H9 (cell line): ENCODE measurements at regions not wholly inside any gene's neighbourhood (a gene's known extent, or its start where the extent isn't known, plus 50 kb on each side); places are given as distances from the start of the nearest gene placed in this dataset.

ENCODE experiments used
- DNase-seq: peaks from one replicate; pipeline ENCODE4 v3.0.0-alpha.2; 2017
- H2AFZ ChIP-seq: one replicate; pipeline ENCODE4 v1.6.1; 2013; ENCODE audit warnings: mild to moderate bottlenecking, low read length, control low read depth, moderate library complexity
- H2AK5ac ChIP-seq: 2 replicates; pipeline ENCODE4 v1.6.1; 2013; ENCODE audit warnings: low read length, control low read depth, mixed read lengths; ENCODE audit not compliant: insufficient read length
- H2BK120ac ChIP-seq: one replicate; pipeline ENCODE4 v1.6.1; 2013; ENCODE audit warnings: low read depth, mild to moderate bottlenecking, low read length, control low read depth, inconsistent platforms; ENCODE audit not compliant: poor library complexity, severe bottlenecking
- H2BK12ac ChIP-seq: 2 replicates; pipeline ENCODE4 v1.6.1; 2013; ENCODE audit warnings: low read length, control low read depth, mixed read lengths, low read depth; ENCODE audit not compliant: insufficient read length
- H2BK15ac ChIP-seq: 2 replicates; pipeline ENCODE4 v1.6.1; 2013; ENCODE audit warnings: low read depth, low read length, control low read depth
- H2BK20ac ChIP-seq: one replicate; pipeline ENCODE4 v1.6.1; 2013; ENCODE audit warnings: low read depth, mild to moderate bottlenecking, low read length, control low read depth, inconsistent platforms; ENCODE audit not compliant: poor library complexity, severe bottlenecking
- H2BK5ac ChIP-seq: 2 replicates; pipeline ENCODE4 v1.6.1; 2013; ENCODE audit warnings: low read length, control low read depth, mixed read lengths; ENCODE audit not compliant: insufficient read length
- H3K14ac ChIP-seq: 2 replicates; pipeline ENCODE4 v1.6.1; 2013; ENCODE audit warnings: low read length, control low read depth; ENCODE audit not compliant: insufficient read depth
- H3K18ac ChIP-seq: 2 replicates; pipeline ENCODE4 v1.6.1; 2013; ENCODE audit warnings: low read depth, mild to moderate bottlenecking, mixed read lengths, low read length, control low read depth; ENCODE audit not compliant: insufficient read length
- H3K23ac ChIP-seq: 2 replicates; pipeline ENCODE4 v1.6.1; 2013; ENCODE audit warnings: low read length, control low read depth, mixed read lengths, low read depth; ENCODE audit not compliant: insufficient read length
- H3K23me2 ChIP-seq: 2 replicates; pipeline ENCODE4 v1.6.1; 2013; ENCODE audit warnings: low read depth, mild to moderate bottlenecking, mixed read lengths, low read length, control low read depth; ENCODE audit not compliant: insufficient read length, poor library complexity, severe bottlenecking
- H3K27ac ChIP-seq: 2 replicates; pipeline ENCODE4 v1.5.1; 2013; ENCODE audit warnings: low read length, control low read depth, mixed read lengths, low read depth; ENCODE audit not compliant: insufficient read length
- H3K27me3 ChIP-seq: 2 replicates; pipeline ENCODE4 v1.6.1; 2013; ENCODE audit warnings: low read length, control low read depth, inconsistent platforms; ENCODE audit not compliant: insufficient read depth
- H3K4ac ChIP-seq: 2 replicates; pipeline ENCODE4 v1.6.1; 2013; ENCODE audit warnings: low read depth, mild to moderate bottlenecking, control low read depth, inconsistent platforms, low read length, moderate library complexity
- H3K4me1 ChIP-seq: 2 replicates; pipeline ENCODE4 v1.6.1; 2013; ENCODE audit warnings: low read length, control low read depth, inconsistent platforms; ENCODE audit not compliant: insufficient read depth
- H3K4me2 ChIP-seq: 2 replicates; pipeline ENCODE4 v1.6.1; 2013; ENCODE audit warnings: low read length, control low read depth, mixed read lengths; ENCODE audit not compliant: insufficient read length, insufficient read depth
- H3K56ac ChIP-seq: 2 replicates; pipeline ENCODE4 v1.6.1; 2013; ENCODE audit warnings: low read depth, mild to moderate bottlenecking, mixed read lengths, low read length, control low read depth; ENCODE audit not compliant: insufficient read length
- H3K79me1 ChIP-seq: 2 replicates; pipeline ENCODE4 v1.6.1; 2013; ENCODE audit warnings: low read depth, mild to moderate bottlenecking, moderate library complexity, low read length, control low read depth, inconsistent platforms; ENCODE audit not compliant: insufficient read depth, poor library complexity, severe bottlenecking
- H3K79me2 ChIP-seq: 2 replicates; pipeline ENCODE4 v1.6.1; 2013; ENCODE audit warnings: low read length, control low read depth, inconsistent platforms; ENCODE audit not compliant: insufficient read depth
- H3K9ac ChIP-seq: 2 replicates; pipeline ENCODE4 v1.6.1; 2013; ENCODE audit warnings: low read length, control low read depth, mixed read lengths; ENCODE audit not compliant: insufficient read length; ENCODE audit errors: extremely low read depth
- H3K9me3 ChIP-seq: one replicate; pipeline ENCODE4 v1.6.1; 2013; ENCODE audit warnings: low read depth, low read length, inconsistent platforms; ENCODE audit not compliant: control insufficient read depth
- H3T11ph ChIP-seq: one replicate; pipeline ENCODE4 v1.6.1; 2013; ENCODE audit warnings: mild to moderate bottlenecking, low read length, control low read depth, inconsistent platforms
- H4K20me1 ChIP-seq: one replicate; pipeline ENCODE4 v1.6.1; 2013; ENCODE audit not compliant: control insufficient read depth, insufficient read length, insufficient read depth
- H4K5ac ChIP-seq: 2 replicates; pipeline ENCODE4 v1.6.1; 2013; ENCODE audit warnings: low read depth, mild to moderate bottlenecking, mixed read lengths, low read length, control low read depth; ENCODE audit not compliant: insufficient read length
- H4K8ac ChIP-seq: replicated peaks from 2 replicates; pipeline ENCODE4 v1.6.1; 2013; ENCODE audit warnings: low read length, control low read depth, mixed read lengths, low read depth; ENCODE audit not compliant: insufficient read length
- H4K91ac ChIP-seq: 2 replicates; pipeline ENCODE4 v1.6.1; 2013; ENCODE audit warnings: low read depth, mild to moderate bottlenecking, moderate library complexity, mixed read lengths, low read length, control low read depth; ENCODE audit not compliant: insufficient read length
- H3K27ac Mint-ChIP-seq, 3 experiments: 2 replicates in 2 of 3; 3 replicates in 1 of 3; pipeline ENCODE4 v1.8.0; 2020 to 2021; ENCODE audit warnings: mixed read lengths in 3 of 3, mild to moderate bottlenecking in 1 of 3, moderate library complexity in 1 of 3
- H3K27me3 Mint-ChIP-seq: 2 replicates; pipeline ENCODE4 v1.8.0; 2021; ENCODE audit warnings: low read depth, mild to moderate bottlenecking, moderate library complexity, mixed read lengths
- H3K36me3 Mint-ChIP-seq, 3 experiments: 2 replicates in 2 of 3; 3 replicates in 1 of 3; pipeline ENCODE4 v1.8.0; 2020 to 2021; ENCODE audit warnings: low read depth in 3 of 3, mixed read lengths in 3 of 3; ENCODE audit not compliant: insufficient read depth in 1 of 3
- H3K4me1 Mint-ChIP-seq, 2 experiments: 2 replicates each; pipeline ENCODE4 v1.8.0; 2020; ENCODE audit warnings: mixed read lengths in 2 of 2
- H3K4me3 Mint-ChIP-seq, 2 experiments: 2 replicates in 1 of 2; 3 replicates in 1 of 2; pipeline ENCODE4 v1.8.0; 2020 to 2021; ENCODE audit warnings: mild to moderate bottlenecking in 2 of 2, mixed read lengths in 2 of 2, moderate library complexity in 1 of 2
- H3K9me3 Mint-ChIP-seq, 2 experiments: 2 replicates in 1 of 2; 3 replicates in 1 of 2; pipeline ENCODE4 v1.8.0; 2020; ENCODE audit warnings: mild to moderate bottlenecking in 2 of 2, mixed read lengths in 2 of 2, moderate library complexity in 1 of 2
- CTCF ChIP-seq: fragments of 200-600 bp; sonication (generic); conservative IDR thresholded peaks from 3 replicates; pipeline ENCODE4 v1.8.0; 2021; ENCODE audit warnings: antibody characterized with exemption, mild to moderate bottlenecking
- WGBS: extraction: QIAGEN DNeasy Blood & Tissue Kit; methylation state at CpG from one replicate; pipeline ENCODE4 v1.1.7; 2013; ENCODE audit warnings: missing lambda C conversion rate, low lambda C conversion rate, mixed read lengths; ENCODE audit not compliant: insufficient read length; ENCODE audit errors: extremely low coverage; 5-methylcytosine and 5-hydroxymethylcytosine counted together

GRCh38 chr3:178419071-178419470 lies 117.2 kb upstream of the KCNMB2 start:
- H3K79me2 ChIP-seq: no peaks in the 10 kb centered on the region
- no peak overlapping the region for H3K9ac ChIP-seq
- no peaks in the 10 kb centered on the region for H3K9me3 ChIP-seq
- no peak overlapping the region for H3K14ac ChIP-seq
- no peak overlapping the region for H4K91ac ChIP-seq
- DNase-seq: no peak
- Mint-ChIP-seq H3K27ac (no peak overlapping the region), H3K4me1 (peaks cover 0 to 3% of the 10 kb centered on the region in 2 experiments; a peak in 1 of 4 replicates), H3K4me3 (no peak overlapping the region), H3K9me3 (peaks cover 0 to 1% of the 10 kb centered on the region in 2 experiments; a peak in 1 of 5 replicates), H3K36me3 (no peaks in the 10 kb centered on the region), H3K27me3 (no peaks in the 10 kb centered on the region)
- no peaks in the 10 kb centered on the region for H3K23me2 ChIP-seq
- no peak overlapping the region for H4K8ac ChIP-seq
- no CpG with 5 or more reads among the region's 4 CpGs for WGBS
- no peak overlapping the region for H3K4ac ChIP-seq
- H2BK120ac ChIP-seq: no peak overlapping the region
- H2BK15ac ChIP-seq: no peak overlapping the region
- H2AK5ac ChIP-seq: no peak overlapping the region
- H2BK12ac ChIP-seq: no peak overlapping the region
- no peak overlapping the region for H3K18ac ChIP-seq
- H2BK5ac ChIP-seq: no peak overlapping the region
- H3K27ac ChIP-seq: no peak overlapping the region
- H3T11ph ChIP-seq: no peak overlapping the region
- no peak overlapping the region for H3K56ac ChIP-seq
- H3K4me1 ChIP-seq: no peaks in the 10 kb centered on the region
- H2BK20ac ChIP-seq: no peak overlapping the region
- H3K27me3 ChIP-seq: no peaks in the 10 kb centered on the region
- H3K4me2 ChIP-seq: no peak overlapping the region
- no peak overlapping the region for H2AFZ ChIP-seq
- H3K79me1 ChIP-seq: no peaks in the 10 kb centered on the region
- H4K20me1 ChIP-seq: no peaks in the 10 kb centered on the region
- no peak overlapping the region for H3K23ac ChIP-seq
- H4K5ac ChIP-seq: no peak overlapping the region
- TF ChIP-seq CTCF: no peak
